ENCODE measurements at regions not wholly inside any gene's neighbourhood (a gene's known extent, or its start where the extent isn't known, plus 50 kb on each side); places are given as distances from the start of the nearest gene placed in this dataset.

GRCh38 chr3:194837457-194838127 is 151.9 kb downstream of the FAM43A start:
- DNase-seq (ENCODE audit: low spot score) = no peak

GRCh38 chr3:194838236-194838635 is 152.6 kb downstream of the FAM43A start:
- DNase-seq (ENCODE audit: low spot score) = no peak

DNA sequence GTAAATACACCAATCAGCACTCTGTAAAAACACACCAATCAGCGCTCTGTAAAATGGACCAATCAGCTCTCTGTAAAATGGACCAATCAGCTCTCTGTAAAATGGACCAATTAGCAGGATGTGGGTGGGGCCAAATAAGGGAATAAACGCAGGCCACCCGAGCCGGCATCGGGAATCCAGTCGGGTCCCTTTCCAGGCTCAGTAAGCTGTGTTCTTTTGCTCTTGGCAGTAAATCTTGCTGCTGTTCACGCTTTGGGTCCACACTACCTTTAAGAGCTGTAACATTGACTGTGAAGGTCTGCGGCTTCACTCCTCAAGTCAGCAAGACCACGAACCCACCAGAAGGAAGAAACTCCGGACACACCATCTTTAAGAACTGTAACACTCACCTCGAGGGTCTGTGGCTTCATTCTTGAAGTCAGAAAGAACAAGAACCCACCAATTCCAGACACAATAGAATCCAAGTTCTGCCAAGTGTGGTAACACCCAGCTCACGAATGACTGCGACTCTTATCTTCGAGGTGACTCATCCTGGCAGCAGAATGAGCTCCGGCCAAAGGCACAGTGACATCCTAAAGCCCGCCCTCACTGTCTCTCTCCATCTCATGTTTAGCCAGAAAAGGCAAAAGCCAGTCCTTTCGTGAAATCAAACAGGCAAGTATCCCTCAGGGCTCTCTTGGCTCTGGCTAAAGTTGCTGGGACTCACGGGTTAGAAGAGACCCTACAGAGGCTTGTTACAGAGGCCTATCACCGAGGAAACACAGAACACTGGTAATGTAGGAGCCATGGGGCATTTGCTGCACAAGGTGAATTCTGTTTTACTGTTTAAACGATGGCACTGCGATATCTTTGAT is 155.2 kb downstream of the FAM43A start:
- DNase-seq (ENCODE audit: low spot score) = no peak

GRCh38 chr3:194841515-194841841 is 155.8 kb downstream of the FAM43A start:
- DNase-seq (ENCODE audit: low spot score) = no peak

GRCh38 chr3:194843556-194843955 is 157.9 kb downstream of the FAM43A start:
- DNase-seq (ENCODE audit: low spot score) = no peak

- no peak for DNase-seq (ENCODE audit: low spot score)
These were observed 158.4 kb downstream of the FAM43A start for GRCh38 chr3:194844046-194844445.

GRCh38 chr3:194849166-194849875 is 163.6 kb downstream of the FAM43A start:
- no peak for DNase-seq (ENCODE audit: low spot score)

DNA sequence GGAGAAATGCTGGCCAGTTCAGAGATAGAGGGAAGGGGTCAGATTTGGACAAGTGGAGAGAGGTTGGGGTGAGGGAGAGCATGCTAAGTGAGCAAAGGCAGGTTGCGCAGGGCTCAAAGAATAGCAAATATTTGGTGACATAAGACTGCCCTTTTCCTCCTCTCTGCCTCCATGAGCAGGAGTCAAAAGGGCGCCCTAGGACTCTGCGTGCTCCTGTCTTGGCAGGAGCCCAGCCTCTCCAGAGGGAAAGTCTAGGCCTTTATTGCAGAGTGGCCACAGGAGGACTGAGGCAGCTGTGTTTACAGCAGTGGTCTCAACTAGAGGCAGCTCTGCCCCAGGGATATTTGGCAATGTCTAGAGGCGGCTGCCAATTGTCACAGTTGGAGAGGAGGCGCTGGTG is 165.6 kb downstream of the FAM43A start:
- no peak for DNase-seq (ENCODE audit: low spot score)

DNA sequence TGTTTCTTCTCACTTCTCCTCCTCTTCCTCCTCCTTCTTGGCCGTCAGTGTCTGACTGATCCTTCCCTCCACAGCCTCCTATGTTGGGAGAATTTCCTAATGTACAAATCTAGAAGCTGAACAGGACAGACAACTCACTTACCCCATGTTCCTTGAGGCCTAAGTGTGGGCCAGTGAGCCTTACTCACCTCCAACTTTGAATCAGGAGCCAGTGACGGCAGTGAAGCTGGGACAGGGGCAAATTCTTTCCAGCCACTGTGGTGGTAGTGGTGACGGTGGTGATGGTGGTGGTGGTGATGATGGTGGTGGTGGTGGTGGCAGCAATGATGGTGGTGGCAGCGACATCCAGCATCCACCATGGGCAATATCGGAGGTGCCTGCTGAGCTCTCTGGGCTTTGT is 166.3 kb downstream of the FAM43A start:
- no peak for DNase-seq (ENCODE audit: low spot score)

- no peak for DNase-seq (ENCODE audit: low spot score)
These were observed 166.7 kb downstream of the FAM43A start for GRCh38 chr3:194852345-194852744.

- DNase-seq (ENCODE audit: low spot score) = no peak
These were observed 167.3 kb downstream of the FAM43A start for GRCh38 chr3:194852831-194853508.

DNA sequence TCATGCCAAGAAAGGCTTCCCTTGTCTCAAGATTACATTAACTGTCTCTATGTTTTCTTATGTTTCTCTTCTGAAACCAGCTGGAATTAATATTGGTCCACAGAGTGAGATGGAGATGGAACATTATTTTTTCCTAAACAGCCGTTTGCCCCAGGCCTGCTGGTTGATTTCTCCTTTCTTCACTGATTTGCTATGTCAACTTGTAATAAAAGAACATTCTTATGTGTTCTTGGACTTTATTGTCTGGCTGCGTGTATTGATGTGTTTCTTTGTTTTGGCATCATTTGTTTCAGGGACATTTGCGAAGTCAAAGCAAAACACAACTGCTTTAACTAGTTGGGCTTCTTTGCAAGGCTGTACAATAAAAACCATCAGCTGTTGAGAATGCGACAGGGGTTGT is 168.5 kb downstream of the FAM43A start:
- no peak for DNase-seq (ENCODE audit: low spot score)

GRCh38 chr3:194854659-194855390 is 169.1 kb downstream of the FAM43A start:
- no peak for DNase-seq (ENCODE audit: low spot score)

DNA sequence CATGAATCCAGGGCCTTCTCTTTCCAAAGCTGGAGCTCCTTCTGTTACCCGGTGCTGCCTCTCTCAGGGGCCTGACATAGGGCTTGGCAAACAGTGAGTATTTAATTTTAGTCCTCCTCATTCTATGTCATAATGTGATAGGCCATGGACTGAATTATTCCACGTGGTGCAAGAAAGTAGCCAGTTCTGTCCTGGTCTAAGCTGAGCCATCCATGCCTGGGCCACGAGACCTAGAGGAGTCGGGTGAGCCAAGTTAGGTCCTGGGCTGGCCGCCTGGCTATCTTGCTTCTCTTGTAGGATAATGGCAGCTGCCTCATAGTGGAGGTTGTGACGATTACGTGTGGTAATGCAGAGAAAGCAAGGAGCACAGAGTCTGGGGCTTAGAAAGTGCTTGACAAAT is 170.6 kb downstream of the FAM43A start:
- DNase-seq (ENCODE audit: low spot score) = no peak

GRCh38 chr3:194857469-194858113 is 171.9 kb downstream of the FAM43A start:
- no peak for DNase-seq (ENCODE audit: low spot score)

DNA sequence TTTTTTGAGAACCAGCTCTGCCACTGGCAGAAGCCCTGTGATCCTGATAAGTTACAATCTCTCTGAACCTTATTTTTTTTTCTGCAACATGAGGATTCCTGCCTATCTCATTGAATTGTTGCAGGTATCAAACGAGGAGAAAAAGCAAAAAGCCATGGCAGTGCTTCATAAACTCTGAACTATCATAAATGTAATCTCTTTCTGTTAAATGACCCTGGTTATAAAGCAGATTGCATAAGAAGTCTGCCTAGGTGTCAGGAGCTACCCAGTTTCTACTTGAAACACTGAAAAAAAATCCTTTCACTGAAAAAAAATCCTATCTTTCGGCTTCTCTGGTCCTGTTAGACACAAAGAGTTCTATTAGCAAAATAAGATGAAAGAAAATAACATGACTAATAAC is 172.7 kb downstream of the FAM43A start:
- no peak for DNase-seq (ENCODE audit: low spot score)

DNA sequence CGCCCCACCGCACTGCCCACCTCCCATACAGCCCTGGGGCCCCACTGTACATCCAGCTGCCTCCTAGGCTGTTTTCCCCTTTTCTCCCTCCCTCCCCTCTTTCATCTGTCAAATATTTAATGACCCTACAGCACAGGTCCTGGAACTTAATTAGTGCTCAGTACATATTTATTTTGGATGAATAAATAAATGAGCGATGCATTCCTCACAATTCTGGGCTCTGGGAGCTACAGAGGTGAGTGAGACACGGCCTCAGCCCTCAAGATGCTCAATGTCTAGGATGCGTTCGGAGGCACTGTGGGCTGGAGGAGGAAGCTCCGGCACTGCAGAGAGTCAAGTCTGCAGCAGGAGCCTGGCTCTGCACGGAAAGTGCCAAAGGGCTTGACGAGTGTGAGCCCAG is 175.0 kb downstream of the FAM43A start:
- DNase-seq (ENCODE audit: low spot score) = no peak

DNA sequence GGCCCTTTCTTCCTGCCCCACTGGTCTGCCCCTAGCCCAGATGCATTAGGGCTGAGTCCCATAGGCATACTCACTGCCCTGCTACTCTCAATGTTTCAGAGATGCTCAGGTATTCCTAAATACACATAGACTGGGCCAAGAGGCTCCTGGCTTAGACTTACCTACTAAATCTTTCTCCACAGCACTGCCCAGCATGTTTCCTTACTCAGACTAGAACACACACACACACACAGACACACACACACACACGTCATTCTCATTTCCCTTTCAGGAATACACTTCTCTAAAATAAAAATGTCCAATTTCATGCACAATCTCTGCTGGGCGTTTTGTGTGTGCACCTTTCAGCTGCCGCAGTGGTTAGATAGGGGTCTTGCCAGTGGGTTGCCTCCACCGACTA is 175.7 kb downstream of the FAM43A start:
- no peak for DNase-seq (ENCODE audit: low spot score)

GRCh38 chr3:194865061-194865460 is 179.4 kb downstream of the FAM43A start:
- DNase-seq (ENCODE audit: low spot score) = no peak

DNA sequence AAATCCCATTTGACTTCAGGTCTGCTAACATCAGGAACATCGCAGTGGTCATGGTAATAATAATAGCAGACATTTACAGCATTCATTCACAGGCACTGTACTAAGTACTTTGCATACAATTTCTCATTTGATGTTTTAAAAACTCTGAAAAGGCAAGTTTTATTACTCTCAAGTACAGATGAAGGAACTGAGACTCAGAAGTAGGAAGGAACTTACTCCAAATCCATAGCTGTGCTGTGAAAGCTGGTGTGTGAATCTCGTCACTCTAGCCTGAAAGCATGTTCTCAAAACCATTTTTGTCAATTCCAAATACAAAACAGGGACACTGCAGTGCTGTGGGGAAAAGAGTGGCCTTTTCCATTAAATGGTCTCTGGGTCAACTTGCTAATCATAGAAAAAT is 179.9 kb downstream of the FAM43A start:
- DNase-seq (ENCODE audit: low spot score) = no peak

DNA sequence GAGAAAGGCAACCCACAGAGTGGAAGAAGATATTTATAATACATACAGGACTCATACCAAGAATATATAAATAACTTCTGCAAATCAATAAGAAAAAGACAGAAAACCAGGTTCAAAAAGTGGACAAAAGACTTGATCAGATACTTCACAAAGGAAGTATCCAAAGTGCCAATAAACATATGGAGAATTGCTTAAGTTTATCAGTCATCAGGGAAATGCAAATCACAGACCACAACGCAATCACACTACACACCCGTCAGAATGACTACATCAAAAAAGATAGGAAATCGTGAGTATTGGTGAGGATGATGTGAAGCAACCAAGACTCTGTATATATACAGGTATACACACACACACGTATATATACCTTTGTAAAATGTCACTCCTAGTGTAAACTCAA is 180.6 kb downstream of the FAM43A start:
- DNase-seq (ENCODE audit: low spot score) = no peak
